ENCODE measurements at regions not wholly inside any gene's neighbourhood (a gene's known extent, or its start where the extent isn't known, plus 50 kb on each side); places are given as distances from the start of the nearest gene placed in this dataset.

DNA sequence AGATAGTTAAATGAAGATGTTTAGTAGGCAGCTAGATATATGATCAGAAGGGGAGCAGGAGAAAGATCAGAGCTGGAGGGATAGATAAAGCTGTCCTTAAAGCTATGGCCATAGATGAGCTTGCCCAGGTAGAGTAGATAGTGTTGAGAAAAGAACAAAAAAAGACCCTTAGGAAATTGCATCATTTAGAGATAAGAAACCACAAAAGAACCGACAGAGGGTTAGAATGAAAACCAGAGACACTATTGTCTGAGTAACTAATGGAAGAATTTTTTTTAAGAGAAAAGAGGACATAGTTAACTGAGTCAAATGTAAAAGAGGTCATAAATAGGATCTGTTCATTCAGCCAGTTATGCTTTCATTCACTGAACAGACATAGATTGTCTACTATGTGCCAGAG is 101.8 kb downstream of the TNFAIP3 start:
- Histone ChIP-seq H4K20me1 (ENCODE audit: insufficient read depth, low read length) (no peaks in the 10 kb centered on the region), H3K9me3 (ENCODE audit: low read length) (no peaks in the 10 kb centered on the region), H3K4me1 (ENCODE audit: insufficient read depth, low read length) (no peaks in the 10 kb centered on the region), H3K79me2 (ENCODE audit: insufficient read depth, low read length) (no peaks in the 10 kb centered on the region), H3K4me2 (ENCODE audit: low read depth, low read length) (no peak overlapping the region), H3K27ac (ENCODE audit: extremely low read length, insufficient read depth, low read length) (no peak overlapping the region), H3K36me3 (replicated peaks in 1 of 2; ENCODE audit: control insufficient read depth in 1 of 2, insufficient read depth in 2 of 2, low read length in 2 of 2) (no peaks in the 10 kb centered on the region), H3K27me3 (ENCODE audit: control insufficient read depth in 1 of 2, insufficient read depth in 2 of 2, low read length in 2 of 2) (peaks cover 0 to 24% of the 10 kb centered on the region in 2 experiments; a peak in 2 of 5 replicates), H3K4me3 (replicated peaks in 1 of 3; ENCODE audit: insufficient read depth in 1 of 3, low read depth in 2 of 3, low read length in 3 of 3) (no peak overlapping the region), H2AFZ (ENCODE audit: low read length) (no peak overlapping the region), H3K9ac (ENCODE audit: insufficient read depth, low read depth, low read length) (no peak overlapping the region)
- POLR2A ChIA-PET: no interaction called here
- intact Hi-C loops (cut with micrococcal nuclease; ENCODE audit: unreplicated experiment) (no loop called here), in situ Hi-C loops (cut with HindIII; ENCODE audit: extremely low pct_ligation_motif_present, low pct_unique_long_range_greater_than_20kb) (loop anchor here (25.0 kb wide), 1 partner anchor 882 kb away; no protein-coding TSS in a partner anchor)
- 3% methylated on average over 1 of the region's 1 CpG for WGBS (ENCODE audit: low lambda C conversion rate)
- ATAC-seq (no peak), DNase-seq (ENCODE audit: low spot score) (no peak), FAIRE-seq (no peak)
- TF ChIP-seq UBTF (CRISPR knock-in tag; IDR thresholded peaks at IDR 0.05) (no peak), ZNF543 (CRISPR knock-in tag; IDR thresholded peaks at IDR 0.05) (no peak), TRIM22 (IDR thresholded peaks at IDR 0.05) (no peak), EEA1 (CRISPR knock-in tag; IDR thresholded peaks at IDR 0.05; ENCODE audit: borderline replicate concordance) (no peak), NFATC3 (CRISPR knock-in tag; IDR thresholded peaks at IDR 0.05) (no peak), ZNF468 (CRISPR knock-in tag; IDR thresholded peaks at IDR 0.05) (no peak), RORA (CRISPR knock-in tag; IDR thresholded peaks at IDR 0.05) (no peak)
- TF ChIP-seq, protein P1, sequence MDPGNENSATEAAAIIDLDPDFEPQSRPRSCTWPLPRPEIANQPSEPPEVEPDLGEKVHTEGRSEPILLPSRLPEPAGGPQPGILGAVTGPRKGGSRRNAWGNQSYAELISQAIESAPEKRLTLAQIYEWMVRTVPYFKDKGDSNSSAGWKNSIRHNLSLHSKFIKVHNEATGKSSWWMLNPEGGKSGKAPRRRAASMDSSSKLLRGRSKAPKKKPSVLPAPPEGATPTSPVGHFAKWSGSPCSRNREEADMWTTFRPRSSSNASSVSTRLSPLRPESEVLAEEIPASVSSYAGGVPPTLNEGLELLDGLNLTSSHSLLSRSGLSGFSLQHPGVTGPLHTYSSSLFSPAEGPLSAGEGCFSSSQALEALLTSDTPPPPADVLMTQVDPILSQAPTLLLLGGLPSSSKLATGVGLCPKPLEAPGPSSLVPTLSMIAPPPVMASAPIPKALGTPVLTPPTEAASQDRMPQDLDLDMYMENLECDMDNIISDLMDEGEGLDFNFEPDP (CRISPR knock-in tag; conservative IDR thresholded peaks at IDR 0.05): no peak
- TF ChIP-seq, protein P2, sequence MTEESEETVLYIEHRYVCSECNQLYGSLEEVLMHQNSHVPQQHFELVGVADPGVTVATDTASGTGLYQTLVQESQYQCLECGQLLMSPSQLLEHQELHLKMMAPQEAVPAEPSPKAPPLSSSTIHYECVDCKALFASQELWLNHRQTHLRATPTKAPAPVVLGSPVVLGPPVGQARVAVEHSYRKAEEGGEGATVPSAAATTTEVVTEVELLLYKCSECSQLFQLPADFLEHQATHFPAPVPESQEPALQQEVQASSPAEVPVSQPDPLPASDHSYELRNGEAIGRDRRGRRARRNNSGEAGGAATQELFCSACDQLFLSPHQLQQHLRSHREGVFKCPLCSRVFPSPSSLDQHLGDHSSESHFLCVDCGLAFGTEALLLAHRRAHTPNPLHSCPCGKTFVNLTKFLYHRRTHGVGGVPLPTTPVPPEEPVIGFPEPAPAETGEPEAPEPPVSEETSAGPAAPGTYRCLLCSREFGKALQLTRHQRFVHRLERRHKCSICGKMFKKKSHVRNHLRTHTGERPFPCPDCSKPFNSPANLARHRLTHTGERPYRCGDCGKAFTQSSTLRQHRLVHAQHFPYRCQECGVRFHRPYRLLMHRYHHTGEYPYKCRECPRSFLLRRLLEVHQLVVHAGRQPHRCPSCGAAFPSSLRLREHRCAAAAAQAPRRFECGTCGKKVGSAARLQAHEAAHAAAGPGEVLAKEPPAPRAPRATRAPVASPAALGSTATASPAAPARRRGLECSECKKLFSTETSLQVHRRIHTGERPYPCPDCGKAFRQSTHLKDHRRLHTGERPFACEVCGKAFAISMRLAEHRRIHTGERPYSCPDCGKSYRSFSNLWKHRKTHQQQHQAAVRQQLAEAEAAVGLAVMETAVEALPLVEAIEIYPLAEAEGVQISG (CRISPR knock-in tag; IDR thresholded peaks at IDR 0.05): no peak
- TF ChIP-seq, protein P3, sequence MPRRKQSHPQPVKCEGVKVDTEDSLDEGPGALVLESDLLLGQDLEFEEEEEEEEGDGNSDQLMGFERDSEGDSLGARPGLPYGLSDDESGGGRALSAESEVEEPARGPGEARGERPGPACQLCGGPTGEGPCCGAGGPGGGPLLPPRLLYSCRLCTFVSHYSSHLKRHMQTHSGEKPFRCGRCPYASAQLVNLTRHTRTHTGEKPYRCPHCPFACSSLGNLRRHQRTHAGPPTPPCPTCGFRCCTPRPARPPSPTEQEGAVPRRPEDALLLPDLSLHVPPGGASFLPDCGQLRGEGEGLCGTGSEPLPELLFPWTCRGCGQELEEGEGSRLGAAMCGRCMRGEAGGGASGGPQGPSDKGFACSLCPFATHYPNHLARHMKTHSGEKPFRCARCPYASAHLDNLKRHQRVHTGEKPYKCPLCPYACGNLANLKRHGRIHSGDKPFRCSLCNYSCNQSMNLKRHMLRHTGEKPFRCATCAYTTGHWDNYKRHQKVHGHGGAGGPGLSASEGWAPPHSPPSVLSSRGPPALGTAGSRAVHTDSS (CRISPR knock-in tag; conservative IDR thresholded peaks at IDR 0.05): no peak
- CTCF ChIA-PET (ENCODE audit: low intra/inter-chr PET ratio, low total read pairs): no interaction called here
- no TSS peak for BruUV-seq (replicated peaks)
